K562 (cell line): ENCODE measurements at regions not wholly inside any gene's neighbourhood (a gene's known extent, or its start where the extent isn't known, plus 50 kb on each side); places are given as distances from the start of the nearest gene placed in this dataset.

ENCODE experiments used
- ATAC-seq: fragments of 200-7000 bp; cut with Tn5 transposase; 3 replicates; pipeline ENCODE4 v1.9.1; 2020; ENCODE audit warnings: moderate library complexity
- BruUV-seq: library from RNA; stranded (reverse); fragments of 400-500 nt; replicated peaks from 2 replicates; lab custom pipeline; 2021; lab: Mats Ljungman, UMichigan
- CTCF ChIA-PET: fragments of 300-600 bp; formaldehyde crosslinking; extraction: SDS; loops from one replicate; lab custom pipeline; 2021; ENCODE audit warnings: low intra/inter-chr PET ratio; lab: Yijun Ruan, JAX
- POLR2A ChIA-PET: fragments of 300-600, 350-650 bp; sonication (Branson Sonifier 250); formaldehyde crosslinking; extraction: SDS; loops from one replicate; lab custom pipeline; 2021; ENCODE audit warnings: antibody characterized with exemption, inconsistent platforms; lab: Yijun Ruan, JAX
- DNase-seq, 4 experiments: peaks; one replicate each; pipeline versions ENCODE4 v3.0.0 to v3.0.0-alpha.2; 2011 to 2018; ENCODE audit warnings: low spot score in 3 of 4, mixed read lengths in 3 of 4; ENCODE audit errors: extremely low read depth in 1 of 4
- FAIRE-seq: peaks from 2 replicates; lab custom pipeline; 2011; peaks lifted over from hg19 to GRCh38; lab: Jason Lieb, UNC
- H2AFZ ChIP-seq: 2 replicates; pipeline ENCODE4 v1.6.0; 2011; ENCODE audit warnings: low read depth, low read length, control low read depth, inconsistent platforms
- H3K27ac ChIP-seq: fragments of 200-600 bp; 3 replicates; pipeline ENCODE4 v1.8.0; 2011; ENCODE audit warnings: low read depth, mild to moderate bottlenecking, control low read depth, inconsistent platforms, low read length, moderate library complexity, mixed read lengths; ENCODE audit errors: extremely low read depth
- H3K27me3 ChIP-seq, 2 experiments: fragments of 300-600 bp in 1 of 2; 2 replicates in 1 of 2; 3 replicates in 1 of 2; pipeline versions ENCODE4 v1.6.0 to v1.8.0; 2011; ENCODE audit warnings: inconsistent platforms in 2 of 2, low read length in 2 of 2, mild to moderate bottlenecking in 1 of 2, mixed read lengths in 1 of 2, moderate library complexity in 1 of 2; ENCODE audit not compliant: control insufficient read depth in 2 of 2, insufficient read depth in 2 of 2
- H3K36me3 ChIP-seq: fragments of 300-600 bp; 3 replicates; pipeline ENCODE4 v1.8.0; 2011; ENCODE audit warnings: mild to moderate bottlenecking, low read length, inconsistent platforms; ENCODE audit not compliant: control insufficient read depth, insufficient read depth
- H3K4me1 ChIP-seq, 2 experiments: fragments of 200-600 bp in 1 of 2; replicated peaks in 1 of 2; 2 replicates in 1 of 2; 3 replicates in 1 of 2; pipeline versions ENCODE4 v1.5.1 to v1.8.0; 2011; ENCODE audit warnings: inconsistent platforms in 2 of 2, low read length in 2 of 2, mild to moderate bottlenecking in 1 of 2, mixed read lengths in 1 of 2, moderate library complexity in 1 of 2; ENCODE audit not compliant: control insufficient read depth in 2 of 2, insufficient read depth in 2 of 2
- H3K4me2 ChIP-seq: 2 replicates; pipeline ENCODE4 v1.6.1; 2011; ENCODE audit warnings: low read length, control low read depth, inconsistent platforms, mixed read lengths; ENCODE audit not compliant: insufficient read depth
- H3K4me3 ChIP-seq: fragments of 200-600 bp; sonication (generic), shearing (Covaris generic); 2 replicates; pipeline ENCODE4 v1.5.1; 2016; ENCODE audit warnings: control low read depth, inconsistent platforms
- H3K79me2 ChIP-seq: fragments of 200-600 bp; 3 replicates; pipeline ENCODE4 v1.8.0; 2011; ENCODE audit warnings: low read length, inconsistent platforms; ENCODE audit not compliant: control insufficient read depth, insufficient read depth
- H3K9ac ChIP-seq, 2 experiments: 2 replicates each; pipeline versions ENCODE4 v1.6.0 to v1.6.1; 2011; ENCODE audit warnings: low read depth in 2 of 2, low read length in 2 of 2, control low read depth in 1 of 2, inconsistent platforms in 1 of 2, mild to moderate bottlenecking in 1 of 2, mixed read lengths in 1 of 2; ENCODE audit not compliant: insufficient read depth in 1 of 2
- H3K9me1 ChIP-seq: one replicate; pipeline ENCODE4 v1.6.0; 2011; ENCODE audit warnings: inconsistent platforms, mild to moderate bottlenecking, low read length, moderate library complexity; ENCODE audit not compliant: control insufficient read depth, insufficient read depth
- H3K9me3 ChIP-seq: replicated peaks from 2 replicates; pipeline ENCODE4 v1.5.1; 2011; ENCODE audit warnings: low read depth, low read length, inconsistent platforms; ENCODE audit not compliant: control insufficient read depth, insufficient read depth
- H4K20me1 ChIP-seq: replicated peaks from 2 replicates; pipeline ENCODE4 v1.6.1; 2011; ENCODE audit warnings: low read length, inconsistent platforms, mixed read lengths; ENCODE audit not compliant: control insufficient read depth, insufficient read depth
- ATF7 ChIP-seq: fragments of 450-650 bp; IDR thresholded peaks from 2 replicates; pipeline ENCODE4 v1.7.1; 2014; ENCODE audit warnings: mild to moderate bottlenecking, moderate library complexity
- GABPB2 ChIP-seq: fragments of 250-450 bp; sonication (Bioruptor Pico); conservative IDR thresholded peaks from 2 replicates; pipeline ENCODE4 v1.5.1; 2021; ENCODE audit warnings: mild to moderate bottlenecking
- NFXL1 ChIP-seq: fragments of 450-650 bp; formaldehyde crosslinking; IDR thresholded peaks from 2 replicates; pipeline ENCODE4 v1.4.0; 2021; ENCODE audit warnings: mild to moderate bottlenecking
- SIN3A ChIP-seq, 2 experiments: fragments of 150-350 bp in 1 of 2; IDR thresholded peaks; 2 replicates each; pipeline ENCODE4 v1.6.1; 2011 to 2016; ENCODE audit warnings: borderline replicate concordance in 2 of 2, low read depth in 2 of 2, low read length in 2 of 2, mild to moderate bottlenecking in 2 of 2, moderate library complexity in 2 of 2; ENCODE audit not compliant: control insufficient read depth in 1 of 2
- ZNF316 ChIP-seq: fragments of 450-650 bp; IDR thresholded peaks from 2 replicates; pipeline ENCODE4 v1.6.1; 2016
- WGBS: fragments of 100-300 bp; shearing (Covaris generic); methylation state at CpG from one replicate; pipeline ENCODE4 v1.1.6; 2016; ENCODE audit warnings: low coverage, mixed read lengths; ENCODE audit not compliant: insufficient coverage; ENCODE audit errors: missing lambda C conversion rate; 5-methylcytosine and 5-hydroxymethylcytosine counted together
- in situ Hi-C: fragments of 300-500 bp; cut with MboI; formaldehyde crosslinking; loops from 4 replicates; pipeline ENCODE4 v1.15.0; 2018; ENCODE audit warnings: inconsistent platforms, mixed read lengths
- intact Hi-C: fragments of 100-400 bp; cut with micrococcal nuclease; formaldehyde crosslinking; loops from 2 replicates; pipeline ENCODE4 v1.14.2; 2022
- TF ChIP-seq, protein P1 (sequence below): IDR thresholded peaks from 2 replicates; pipeline ENCODE4 v1.6.1; 2012; ENCODE audit warnings: low read depth, low read length, improper control_type of control experiment, borderline replicate concordance
- TF ChIP-seq, protein P2 (sequence below): fragments of 250-450 bp; sonication (Bioruptor Pico); IDR thresholded peaks from 2 replicates; pipeline ENCODE4 v1.8.0; 2021; ENCODE audit warnings: borderline replicate concordance, mild to moderate bottlenecking, moderate library complexity; ENCODE audit not compliant: poor library complexity, severe bottlenecking

DNA sequence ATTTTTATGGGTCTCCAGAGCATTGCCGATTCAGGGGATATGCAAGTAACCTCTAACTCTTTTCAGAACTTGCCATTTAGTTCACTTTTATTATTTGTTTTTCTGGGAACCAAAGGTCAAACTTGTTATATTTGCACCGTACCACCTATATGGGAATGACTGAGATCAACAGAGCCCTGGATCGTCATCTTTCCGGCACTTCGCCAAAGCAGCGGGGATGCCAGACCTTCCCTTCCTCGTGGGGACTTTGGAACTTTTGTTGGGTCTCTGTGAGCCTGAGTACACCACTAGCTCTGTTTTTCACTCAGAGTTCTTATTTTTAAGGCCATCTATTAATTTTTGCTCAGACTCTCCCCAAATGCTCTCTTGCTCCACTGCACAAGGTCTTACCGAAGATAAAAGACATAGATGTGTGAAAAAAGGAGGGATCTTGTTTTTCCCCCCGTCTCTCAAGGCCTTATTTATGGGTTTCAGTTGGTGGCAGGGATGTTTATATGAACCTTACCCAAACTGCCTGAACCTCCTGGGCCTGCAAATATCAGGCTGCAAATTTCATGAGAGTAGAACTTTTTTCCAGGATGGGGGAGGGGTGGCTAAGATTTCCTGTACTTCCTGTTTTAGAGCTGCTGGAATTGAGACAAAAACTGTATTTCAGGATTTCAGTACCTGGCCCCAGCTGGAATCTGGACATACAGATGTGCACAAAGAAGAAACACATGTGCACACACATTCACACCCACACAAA, 350.3 kb downstream of the HRH4 start (continued):
- TF ChIP-seq ZNF316, result no peak

DNA sequence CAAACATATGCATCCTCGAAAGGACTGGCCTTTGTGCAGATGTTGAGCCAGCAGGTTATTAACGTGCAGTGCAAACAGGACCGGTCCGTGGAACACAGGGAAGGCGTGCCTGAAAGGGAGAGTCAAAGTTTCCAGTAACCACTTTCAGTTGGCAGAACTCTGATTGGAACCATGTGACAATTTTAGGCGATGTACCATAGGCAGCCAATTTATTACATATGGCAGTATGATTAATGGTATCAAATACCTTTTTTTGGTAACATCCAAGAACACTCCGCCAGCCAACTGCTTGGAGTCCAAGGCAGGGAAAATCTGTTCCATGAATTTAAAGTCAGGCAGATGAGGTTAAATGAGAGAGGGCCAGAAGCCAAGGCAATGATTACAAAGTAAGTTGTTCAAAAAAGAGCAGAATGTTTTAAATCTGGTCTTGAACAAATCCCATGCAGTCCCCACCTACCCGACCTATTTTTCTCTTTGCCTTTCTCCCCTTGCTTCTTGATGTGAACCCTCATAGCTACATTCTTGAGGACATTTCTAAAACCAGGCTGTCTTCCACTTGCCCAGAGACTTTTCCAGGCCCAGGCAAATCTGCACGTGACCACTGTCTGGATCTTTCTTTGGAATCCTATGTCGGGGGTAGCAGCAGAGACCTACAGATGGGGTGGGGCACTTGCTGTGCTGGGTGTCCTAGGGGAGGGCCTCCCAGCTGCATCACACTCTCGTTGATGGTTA, 351.7 kb downstream of the HRH4 start:
- no peak for FAIRE-seq
- in situ Hi-C loops, result no loop called here

More for the DNA sequence above, 351.7 kb downstream of the HRH4 start:
- TF ChIP-seq NFXL1 (CRISPR knock-in tag), result no peak
- no peak for TF ChIP-seq GABPB2 (CRISPR knock-in tag)
- TF ChIP-seq, protein P1, sequence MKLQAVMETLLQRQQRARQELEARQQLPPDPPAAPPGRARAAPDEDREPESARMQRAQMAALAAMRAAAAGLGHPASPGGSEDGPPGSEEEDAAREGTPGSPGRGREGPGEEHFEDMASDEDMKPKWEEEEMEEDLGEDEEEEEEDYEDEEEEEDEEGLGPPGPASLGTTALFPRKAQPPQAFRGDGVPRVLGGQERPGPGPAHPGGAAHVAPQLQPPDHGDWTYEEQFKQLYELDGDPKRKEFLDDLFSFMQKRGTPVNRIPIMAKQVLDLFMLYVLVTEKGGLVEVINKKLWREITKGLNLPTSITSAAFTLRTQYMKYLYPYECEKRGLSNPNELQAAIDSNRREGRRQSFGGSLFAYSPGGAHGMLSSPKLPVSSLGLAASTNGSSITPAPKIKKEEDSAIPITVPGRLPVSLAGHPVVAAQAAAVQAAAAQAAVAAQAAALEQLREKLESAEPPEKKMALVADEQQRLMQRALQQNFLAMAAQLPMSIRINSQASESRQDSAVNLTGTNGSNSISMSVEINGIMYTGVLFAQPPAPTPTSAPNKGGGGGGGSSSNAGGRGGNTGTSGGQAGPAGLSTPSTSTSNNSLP, result no peak
- TF ChIP-seq, protein P2, sequence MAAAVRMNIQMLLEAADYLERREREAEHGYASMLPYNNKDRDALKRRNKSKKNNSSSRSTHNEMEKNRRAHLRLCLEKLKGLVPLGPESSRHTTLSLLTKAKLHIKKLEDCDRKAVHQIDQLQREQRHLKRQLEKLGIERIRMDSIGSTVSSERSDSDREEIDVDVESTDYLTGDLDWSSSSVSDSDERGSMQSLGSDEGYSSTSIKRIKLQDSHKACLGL, result no peak
- TF ChIP-seq SIN3A (IDR thresholded peaks at IDR 0.05; ENCODE audit: borderline replicate concordance in 2 of 2, control insufficient read depth in 1 of 2, low read depth in 2 of 2, low read length in 2 of 2), result no peak
- TF ChIP-seq ATF7, result no peak
- TF ChIP-seq, all 486 proteins: peak for 0
- ATAC-seq (no peak), DNase-seq (no peak)
- 2% methylated on average over 11 of the region's 11 CpGs for WGBS
- Histone ChIP-seq H3K9ac (no peak overlapping the region), H4K20me1 (no peaks in the 10 kb centered on the region), H3K4me1 (no peaks in the 10 kb centered on the region), H3K9me1 (no peaks in the 10 kb centered on the region), H3K4me3 (no peak overlapping the region), H3K36me3 (no peaks in the 10 kb centered on the region), H3K79me2 (no peaks in the 10 kb centered on the region), H3K4me2 (no peak overlapping the region), H3K9me3 (no peaks in the 10 kb centered on the region), H3K27me3 (no peaks in the 10 kb centered on the region), H2AFZ (no peak overlapping the region), H3K27ac (no peak overlapping the region)
- POLR2A ChIA-PET, result no interaction called here
- intact Hi-C loops, result no loop called here
- CTCF ChIA-PET, result interaction anchor here (0.6 kb wide), 1 partner anchor 358 kb away, joined by 5 read pairs; no protein-coding TSS in a partner anchor
- BruUV-seq, result no TSS peak
